NCI-H1092 treated with DMSO at 0.1 percent for 48 hours (cell line): ENCODE measurements at regions not wholly inside any gene's neighbourhood (a gene's known extent, or its start where the extent isn't known, plus 50 kb on each side); places are given as distances from the start of the nearest gene placed in this dataset.

Source experiments
- DNase-seq: peaks from one replicate; lab custom pipeline; 2025; lab: John Stamatoyannopoulos, UW

DNA sequence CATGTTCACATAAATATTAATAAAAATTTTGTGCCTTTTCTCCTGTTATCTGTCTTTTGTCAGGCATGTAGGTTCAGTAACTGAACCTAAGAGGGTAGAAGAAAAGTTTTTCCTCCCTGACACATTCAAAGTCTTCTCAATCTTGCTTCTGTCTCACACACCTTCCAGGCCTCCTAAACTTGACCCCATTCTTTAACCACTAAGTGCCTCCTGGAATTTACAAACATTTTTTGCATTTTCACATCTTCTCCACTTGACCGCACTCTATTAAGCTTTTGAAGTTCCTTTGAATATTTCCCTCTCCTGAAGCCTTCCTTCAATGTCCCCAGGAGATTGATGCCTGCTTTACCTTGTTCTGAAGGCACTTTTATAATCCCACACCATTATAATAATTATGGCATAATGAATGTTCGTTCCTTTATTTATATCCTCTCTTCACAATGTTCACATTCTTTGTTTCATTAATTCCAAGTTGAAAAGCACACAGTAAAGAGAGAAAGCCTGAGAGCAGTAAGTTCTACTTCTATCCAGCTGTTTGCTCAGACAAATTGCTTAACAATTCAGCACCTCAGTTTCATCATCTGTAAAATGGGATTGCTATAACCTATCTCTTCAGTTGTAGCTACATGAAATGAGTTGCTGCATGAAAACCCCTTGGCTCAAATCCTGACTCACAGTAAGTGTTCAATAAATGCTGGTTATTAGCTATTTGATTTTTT, 184.8 kb upstream of the KLHL29 start:
- no peak for DNase-seq

DNA sequence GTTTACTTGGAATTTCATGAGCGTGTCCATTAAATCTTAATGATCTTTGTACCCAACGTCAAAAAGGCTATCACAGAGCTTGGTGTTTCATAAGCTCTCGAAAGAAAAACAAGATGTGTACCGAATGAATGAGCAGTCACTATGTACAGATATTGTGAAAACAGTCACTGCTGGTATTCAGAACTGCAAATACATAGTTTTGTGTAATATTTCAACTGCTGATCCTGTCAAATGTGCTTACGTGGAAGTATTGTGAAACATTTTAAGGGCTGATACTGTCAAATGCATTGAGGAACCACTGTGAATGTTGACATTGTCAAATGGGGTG, 184.2 kb upstream of the KLHL29 start:
- DNase-seq = no peak

DNA sequence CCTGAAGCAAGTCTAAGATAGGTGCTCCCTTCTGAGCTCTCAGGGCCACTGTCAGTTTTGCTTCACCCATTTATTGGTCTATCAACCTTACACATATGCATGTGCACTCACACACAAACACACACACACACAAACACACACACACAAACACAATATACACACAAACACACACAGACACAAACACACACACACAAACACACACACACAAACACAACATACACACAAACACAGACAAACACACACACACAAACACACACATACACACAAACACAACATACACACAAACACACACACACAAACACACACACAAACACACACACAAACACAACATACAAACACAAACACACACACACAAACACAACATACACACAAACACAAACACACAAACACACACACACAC, 181.6 kb upstream of the KLHL29 start:
- no peak for DNase-seq

DNA sequence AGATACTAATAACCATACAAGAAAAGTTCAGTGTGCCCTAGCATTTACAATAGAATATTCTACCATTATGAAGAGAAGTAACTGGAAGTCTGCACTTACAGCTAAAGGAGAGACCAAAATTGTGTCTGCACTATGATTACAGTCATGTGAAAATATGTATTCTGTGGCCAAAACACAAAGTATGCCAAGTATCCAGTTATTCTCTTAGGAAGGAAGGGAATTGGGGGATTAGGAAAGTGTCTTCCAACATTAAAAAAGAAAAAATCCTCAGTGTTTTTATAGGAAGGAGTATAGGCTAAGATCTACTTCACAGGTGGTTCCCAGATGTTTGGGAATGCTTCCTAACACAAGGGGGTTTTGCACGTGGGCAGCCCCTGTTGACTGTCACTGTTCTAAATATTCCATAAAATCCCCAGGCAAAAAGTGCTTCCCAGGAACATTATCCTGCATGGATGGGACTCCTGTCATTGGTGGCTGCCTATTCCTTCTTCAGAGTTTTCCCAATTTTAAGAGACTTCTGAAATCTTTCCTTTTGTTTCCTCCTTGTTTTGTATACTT, 180.2 kb upstream of the KLHL29 start:
- DNase-seq = no peak

DNA sequence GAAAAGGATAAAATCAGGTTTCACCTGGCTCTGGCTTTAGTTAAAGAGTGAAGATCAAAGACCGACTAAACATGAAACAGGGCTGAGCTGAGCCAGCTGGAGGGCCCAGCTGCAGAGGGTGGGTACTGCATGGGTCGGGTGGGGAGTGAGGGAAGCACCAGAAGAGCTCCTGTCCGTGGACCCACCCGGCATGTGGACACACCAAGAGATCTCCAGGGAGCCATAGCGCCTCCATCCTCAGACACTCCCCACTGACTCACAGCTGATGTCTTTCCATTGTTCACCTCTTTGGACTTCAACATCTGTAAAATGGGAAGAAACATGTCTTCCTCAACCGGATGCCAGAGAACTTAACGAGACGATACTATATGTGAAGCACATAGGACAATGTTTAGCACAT, 178.3 kb upstream of the KLHL29 start:
- no peak for DNase-seq

DNA sequence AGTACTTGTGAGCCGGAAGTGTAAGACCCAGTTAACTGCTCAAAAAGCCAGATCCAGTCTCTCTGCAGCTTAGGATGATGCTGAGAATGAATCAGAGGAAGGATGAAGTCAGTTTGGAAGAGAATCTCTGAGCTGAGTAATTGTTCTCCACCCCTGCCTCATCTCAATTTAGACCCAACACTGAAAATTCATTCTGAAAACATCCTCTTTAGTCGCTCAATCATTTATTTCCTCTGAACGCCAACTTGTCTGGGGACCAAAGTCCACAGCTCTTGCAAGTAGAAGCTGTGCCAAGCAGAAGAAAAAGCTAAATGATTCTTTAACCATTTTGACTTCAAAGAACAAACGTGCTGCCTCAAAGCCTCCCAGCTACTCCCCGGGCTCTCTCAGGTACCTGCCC, 177.1 kb upstream of the KLHL29 start:
- no peak for DNase-seq

DNA sequence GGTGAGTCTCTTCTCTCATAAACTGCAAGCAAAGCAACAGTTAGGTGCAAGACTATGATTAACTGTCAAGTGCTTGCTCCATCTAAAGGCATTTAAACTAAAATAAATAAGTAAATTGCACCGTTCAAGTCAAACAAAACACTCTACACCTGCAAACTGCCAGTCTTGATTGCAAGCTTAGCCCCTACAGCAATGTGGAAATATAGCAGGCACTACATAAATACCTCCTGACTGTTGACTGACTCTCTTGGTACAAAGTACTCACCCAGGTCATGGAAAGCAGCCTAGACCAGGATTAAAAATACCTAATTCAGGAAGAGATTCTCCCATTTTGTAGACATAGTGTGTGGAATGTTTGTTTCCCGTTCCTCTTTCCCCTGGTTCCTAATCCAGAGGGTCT, 176.6 kb upstream of the KLHL29 start:
- no peak for DNase-seq

DNA sequence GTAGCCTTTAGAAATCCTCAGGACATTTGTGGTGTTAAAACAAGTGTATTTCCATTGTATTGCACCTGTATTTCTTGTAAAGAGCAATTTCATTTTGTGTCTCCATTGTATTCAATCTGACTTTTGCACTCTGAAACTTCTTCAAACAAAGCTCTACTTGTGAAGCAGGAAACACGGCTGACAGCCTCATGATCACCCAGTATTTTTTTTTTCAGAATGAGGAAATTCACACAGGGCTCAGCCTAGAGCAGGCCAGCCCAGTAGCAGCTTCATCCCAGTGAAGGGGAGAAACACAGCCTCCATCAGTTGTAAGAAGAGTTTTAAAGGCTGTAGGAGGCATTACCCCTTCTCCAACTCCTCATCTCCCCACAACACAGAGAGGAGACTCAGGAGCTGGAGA, 175.9 kb upstream of the KLHL29 start:
- no peak for DNase-seq

DNA sequence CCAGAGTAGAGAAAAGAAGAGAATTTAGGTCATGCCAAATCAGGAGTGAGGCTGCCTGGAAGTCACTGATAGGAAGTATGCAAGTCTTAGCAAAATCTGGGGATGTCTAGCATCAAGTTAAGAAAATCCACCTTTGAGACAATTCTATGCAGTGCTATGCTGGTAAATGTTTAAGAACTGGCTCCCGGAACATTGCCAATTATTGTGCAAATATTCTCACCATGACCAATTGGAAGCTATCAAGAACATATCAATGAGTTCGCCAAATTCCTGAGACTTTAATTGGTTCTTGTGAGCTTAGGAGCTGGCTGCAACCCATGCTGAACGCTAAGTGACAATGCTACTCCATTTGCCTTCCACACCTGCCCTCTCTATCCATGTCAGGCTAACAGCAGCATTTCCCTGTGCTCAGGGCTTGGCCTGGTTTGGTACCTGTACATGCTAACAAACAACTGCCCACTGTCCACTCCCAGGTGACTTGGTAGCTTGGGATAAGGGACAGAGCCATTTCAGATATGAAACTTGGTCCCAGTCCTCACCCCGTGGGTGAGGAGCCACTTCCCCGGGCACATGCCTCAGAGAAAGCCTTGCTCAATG, 172.9 kb upstream of the KLHL29 start:
- DNase-seq = no peak

DNA sequence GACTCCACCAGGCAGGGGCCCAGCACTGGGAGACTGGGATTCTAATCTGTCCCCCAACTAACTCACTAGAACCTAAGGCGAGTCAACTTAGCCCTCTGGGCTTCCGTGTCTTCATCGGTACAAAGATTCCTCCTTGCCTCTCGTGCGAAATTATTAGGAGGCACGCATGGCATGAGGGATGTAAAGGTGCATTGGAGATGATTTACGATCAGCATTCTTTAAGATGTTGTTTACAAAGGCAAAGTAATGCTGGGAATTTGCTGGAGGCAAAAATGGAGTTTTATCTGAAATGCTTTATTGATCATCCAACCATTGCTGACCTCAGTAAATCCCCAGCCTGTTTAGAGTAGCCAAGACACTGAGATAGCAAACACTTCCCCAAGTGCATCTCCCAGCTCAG, 171.8 kb upstream of the KLHL29 start:
- no peak for DNase-seq

DNA sequence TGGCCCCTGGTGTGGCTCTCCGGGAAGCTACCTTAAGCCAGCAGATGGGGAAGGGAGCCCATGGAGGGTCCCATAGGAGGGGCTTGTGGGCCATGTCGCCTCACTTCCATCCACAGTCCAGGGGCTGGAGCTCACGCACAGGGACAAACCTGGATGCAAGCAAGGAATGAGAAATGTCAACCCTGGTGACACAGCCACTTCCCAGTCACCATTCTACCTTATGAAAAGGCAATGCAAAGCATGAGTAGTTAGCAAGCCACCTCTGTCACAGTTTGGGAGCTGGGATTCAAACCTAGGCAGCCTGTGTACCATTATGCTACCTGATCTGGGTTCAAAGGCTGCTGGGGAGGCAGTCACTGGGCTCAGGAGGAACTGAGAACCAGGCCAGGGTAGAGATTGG, 170.0 kb upstream of the KLHL29 start:
- no peak for DNase-seq

DNA sequence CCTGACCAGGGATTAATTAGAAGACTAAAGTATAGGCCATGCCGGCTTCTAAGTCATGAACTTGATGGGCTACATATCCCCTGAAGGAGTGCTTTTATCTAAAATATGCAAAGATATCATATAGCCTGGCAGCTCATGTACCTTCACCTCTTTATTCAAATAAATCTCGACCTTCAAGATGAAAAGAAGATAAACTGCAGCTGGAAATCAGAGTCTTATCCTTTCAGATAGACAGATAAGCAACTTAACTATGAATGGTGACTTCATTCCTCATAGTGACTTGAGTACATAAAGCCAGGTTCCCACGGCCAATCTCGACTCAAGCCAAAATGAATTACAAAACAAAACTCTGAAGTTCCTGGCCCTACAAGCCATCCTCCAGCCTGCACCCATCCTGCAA, 165.3 kb upstream of the KLHL29 start:
- DNase-seq = no peak

DNA sequence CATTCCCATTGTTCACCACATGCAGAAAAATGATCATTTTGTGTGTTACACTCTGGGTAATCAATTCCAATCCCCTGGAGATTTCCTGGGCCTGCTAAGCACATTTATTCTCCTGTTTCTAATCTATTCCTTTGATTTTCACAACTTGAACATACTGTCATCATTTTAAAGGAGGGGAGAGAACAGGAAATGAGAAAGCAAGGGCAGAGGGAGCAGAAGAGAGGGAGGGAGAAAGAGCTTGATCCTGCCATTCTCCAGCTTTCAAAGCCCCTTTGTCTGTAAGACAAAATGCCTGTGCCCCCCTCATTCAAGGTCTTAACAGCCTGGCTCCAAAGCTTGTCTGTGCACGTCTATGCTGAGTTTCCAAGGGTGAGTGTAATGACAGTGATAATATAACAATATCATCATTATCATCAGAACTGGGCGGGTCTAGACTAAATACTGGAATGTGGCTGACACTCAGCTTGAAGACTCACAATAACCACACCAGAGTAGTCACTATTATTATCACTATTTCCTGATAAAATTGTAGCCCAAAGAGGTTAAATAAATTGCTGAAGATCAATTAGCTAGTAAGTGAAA, 164.4 kb upstream of the KLHL29 start:
- DNase-seq = no peak

DNA sequence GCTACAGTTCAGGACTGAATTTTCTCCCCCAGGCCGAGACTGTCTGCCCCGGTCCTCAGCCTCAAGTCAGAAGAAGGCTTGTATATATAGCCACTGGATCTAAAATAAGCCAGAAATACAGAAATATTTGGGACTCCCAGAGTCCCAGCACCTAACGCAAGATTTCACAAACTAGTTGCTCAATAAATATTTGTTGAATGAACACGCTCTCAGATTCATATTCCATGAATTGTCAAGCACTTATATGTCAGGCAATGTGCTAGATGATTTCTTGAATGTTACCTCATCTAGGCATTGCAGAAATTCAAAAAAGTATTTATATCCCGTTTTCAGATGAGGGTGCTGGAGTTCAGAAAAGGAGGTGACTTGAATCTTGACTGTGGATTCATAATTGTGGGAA, 163.7 kb upstream of the KLHL29 start:
- no peak for DNase-seq

DNA sequence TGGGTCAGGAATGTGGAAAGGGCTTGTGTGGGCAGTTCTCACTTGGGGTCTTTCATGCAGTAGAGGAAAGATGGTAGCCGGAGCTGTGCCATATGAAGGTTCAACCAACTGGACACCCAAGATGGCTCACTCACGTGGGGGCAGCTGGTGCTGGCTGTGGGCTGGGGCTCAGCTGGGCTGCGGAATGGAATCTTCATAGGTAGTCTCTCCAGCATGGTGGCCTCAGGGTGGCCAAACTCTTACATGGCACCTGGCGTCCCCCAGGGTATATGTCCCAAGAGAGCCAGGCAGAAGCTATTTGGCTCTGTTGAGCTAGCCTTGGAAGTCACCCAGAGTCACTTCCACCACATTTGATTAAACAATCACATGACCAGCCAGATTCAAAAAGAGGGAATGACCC, 163.1 kb upstream of the KLHL29 start:
- DNase-seq = no peak

DNA sequence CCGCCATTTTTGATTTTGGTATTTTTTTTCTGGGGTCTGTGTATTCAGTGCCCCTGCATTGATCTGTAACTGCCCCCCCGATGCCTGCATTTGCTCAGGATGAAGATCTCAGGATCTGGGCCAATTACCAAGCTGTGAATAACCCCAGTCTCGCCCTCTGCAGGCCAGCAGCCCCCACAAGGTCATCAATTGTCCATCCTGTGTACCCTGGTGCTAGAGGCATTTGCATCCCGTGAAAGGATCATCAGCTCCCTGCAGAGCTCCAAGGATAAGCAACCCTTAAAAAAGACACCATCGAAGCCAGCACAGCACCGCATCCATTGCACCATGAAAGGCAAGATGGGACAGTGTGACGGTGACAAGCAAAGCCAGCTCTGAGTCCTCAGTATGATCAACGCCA, 154.1 kb upstream of the KLHL29 start:
- DNase-seq = no peak

DNA sequence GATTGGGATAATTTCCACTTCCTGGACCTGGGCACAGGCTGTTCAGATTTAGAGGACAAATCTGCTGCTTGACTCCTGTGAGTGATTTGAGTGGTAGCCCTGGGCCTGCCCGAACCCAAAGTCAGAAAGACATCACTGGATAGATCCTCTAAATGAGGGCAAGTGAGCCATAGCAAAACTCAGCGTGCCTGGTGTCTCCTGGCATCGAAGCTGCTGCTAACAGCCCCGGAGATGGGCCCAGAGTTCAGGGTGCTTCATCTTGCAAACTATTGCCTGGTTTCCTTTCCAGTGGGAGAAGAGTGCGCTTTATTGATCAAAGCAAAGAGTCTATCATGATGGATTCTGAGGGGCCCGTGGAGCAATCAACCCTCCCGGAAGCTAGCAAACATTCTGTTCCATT, 153.1 kb upstream of the KLHL29 start:
- no peak for DNase-seq

DNA sequence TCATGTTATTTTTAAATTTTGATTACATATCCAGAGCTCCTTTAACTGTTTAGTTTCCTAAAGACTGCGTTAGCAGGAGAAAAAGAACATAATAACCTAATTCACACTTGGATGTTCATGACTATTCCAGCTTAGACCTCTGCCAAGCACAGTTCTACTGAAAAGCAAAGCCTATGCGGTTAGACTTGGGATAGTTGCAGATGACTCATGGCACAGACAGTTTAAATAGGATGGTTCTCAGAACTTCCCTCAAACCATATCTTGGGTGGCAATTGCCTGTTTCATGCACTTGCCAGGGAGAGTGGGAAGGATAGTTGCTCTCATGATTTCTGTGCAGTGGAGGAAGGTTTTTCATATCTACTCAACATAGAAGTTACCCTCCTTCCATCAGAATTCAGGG, 149.7 kb upstream of the KLHL29 start:
- DNase-seq = no peak

DNA sequence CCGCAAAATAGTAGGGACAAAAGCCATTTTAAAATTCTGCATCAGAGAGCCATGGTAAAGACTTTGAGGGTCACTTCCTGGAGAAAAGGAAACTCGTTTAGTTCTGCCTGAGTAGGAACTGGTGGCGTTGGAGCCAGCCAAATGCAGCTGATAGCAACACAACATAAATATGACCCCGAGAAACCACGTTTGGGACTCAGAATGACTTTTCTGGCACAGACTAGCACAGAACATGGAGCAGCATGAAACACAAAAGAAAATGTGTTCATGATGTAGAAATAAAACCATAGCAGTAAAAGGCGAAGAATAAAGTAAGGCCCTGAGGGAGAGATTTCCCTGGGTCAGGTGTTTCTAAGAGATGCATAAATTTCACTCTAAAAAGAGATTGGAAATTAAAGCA, 149.2 kb upstream of the KLHL29 start:
- no peak for DNase-seq

DNA sequence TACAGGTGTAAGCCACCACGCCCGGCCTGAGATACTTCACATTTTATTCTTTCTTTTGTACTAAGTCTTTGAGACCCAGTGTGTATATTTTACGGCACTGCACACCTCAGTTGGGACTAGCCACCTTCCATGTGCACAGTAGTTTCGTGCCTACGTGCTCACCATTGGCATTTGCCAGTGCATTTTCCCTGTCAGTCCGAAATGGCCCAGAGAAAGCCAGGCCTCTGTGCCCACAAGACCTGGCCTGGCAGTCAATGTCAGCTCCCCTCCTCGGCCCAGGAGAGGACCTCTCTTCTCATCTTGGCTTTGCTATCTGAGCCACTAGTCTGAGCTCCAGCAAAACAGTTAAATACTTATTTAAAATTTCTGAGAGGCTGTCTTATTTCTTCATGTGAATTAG, 147.8 kb upstream of the KLHL29 start:
- no peak for DNase-seq

DNA sequence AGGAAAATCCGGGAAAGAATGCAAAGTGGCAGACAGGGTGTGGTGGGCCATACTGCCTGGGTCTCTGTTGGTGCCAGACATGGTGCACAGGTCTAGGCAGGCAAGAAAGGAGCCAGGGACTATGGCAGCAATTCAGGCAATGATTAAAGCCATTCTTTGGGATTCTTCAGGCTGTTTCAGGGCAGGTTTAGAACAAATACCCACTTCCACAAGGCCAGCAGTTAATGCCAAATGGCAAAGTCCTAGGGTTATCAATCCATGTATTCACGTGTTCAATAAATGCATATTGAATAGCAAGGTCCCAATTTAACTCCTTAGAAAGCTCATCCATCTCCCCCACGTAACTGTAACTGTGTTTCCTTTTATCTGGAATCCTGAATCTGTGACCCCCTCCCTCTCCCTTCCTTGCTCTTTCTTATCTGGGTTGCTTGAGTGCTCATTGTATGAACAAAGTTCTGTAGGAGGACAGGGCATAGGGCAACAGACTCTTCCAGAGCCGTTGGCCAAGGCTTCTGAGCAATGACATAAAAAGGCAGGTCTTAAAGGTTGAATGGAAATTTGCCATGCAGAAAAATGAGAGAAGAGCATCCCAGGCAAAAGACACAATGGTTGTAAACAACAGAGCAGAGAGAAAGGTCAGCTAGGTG, 146.8 kb upstream of the KLHL29 start:
- no peak for DNase-seq

DNA sequence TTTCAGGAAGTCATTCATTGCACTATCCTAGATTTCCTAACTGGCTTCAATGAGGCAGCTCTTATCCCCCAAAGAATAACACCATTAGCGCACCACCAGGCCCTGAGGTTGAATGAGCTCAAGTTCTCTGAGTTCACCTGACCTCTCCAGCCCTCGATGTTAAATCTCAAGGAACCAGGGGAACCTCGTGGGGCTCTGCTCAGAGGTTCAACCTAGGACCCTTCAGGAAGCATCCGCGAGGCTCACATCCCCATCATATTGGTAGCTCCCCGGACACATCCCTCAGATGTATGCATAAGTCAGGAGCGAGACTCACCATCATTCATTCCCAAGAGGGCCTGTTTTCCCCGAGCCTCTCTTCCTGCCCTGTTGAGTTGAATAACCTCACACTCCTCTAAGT, 145.6 kb upstream of the KLHL29 start:
- no peak for DNase-seq

DNA sequence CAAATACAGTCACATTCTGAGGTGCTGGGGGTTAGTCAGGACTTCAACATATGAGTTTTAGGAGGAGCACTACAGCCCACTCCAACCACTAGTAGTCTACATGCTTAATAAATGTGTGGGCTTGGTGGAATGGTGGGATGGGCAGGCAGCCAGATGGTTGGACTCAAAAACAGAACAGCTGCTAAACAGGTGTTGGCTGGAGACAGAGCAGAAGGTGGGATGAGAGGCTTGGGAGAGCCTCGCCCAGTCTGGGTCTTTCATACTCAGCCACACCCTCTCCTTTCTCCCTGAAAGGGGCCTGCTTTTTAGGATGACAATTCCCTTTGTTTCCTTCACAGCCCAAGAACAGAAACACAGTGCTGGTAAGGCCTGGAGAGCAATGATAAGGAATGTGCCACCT, 143.9 kb upstream of the KLHL29 start:
- no peak for DNase-seq
